BE2C (cell line): ENCODE measurements at regions not wholly inside any gene's neighbourhood (a gene's known extent, or its start where the extent isn't known, plus 50 kb on each side); places are given as distances from the start of the nearest gene placed in this dataset.

Source experiments
- DNase-seq: peaks from one replicate; pipeline ENCODE4 v3.0.0-alpha.2; 2020
- H3K27me3 ChIP-seq: fragments of 250-450 bp; sonication (Bioruptor Pico); 2 replicates; pipeline ENCODE4 v1.5.1; 2020; ENCODE audit warnings: mild to moderate bottlenecking
- H3K36me3 ChIP-seq: fragments of 250-450 bp; sonication (Bioruptor Pico); 2 replicates; pipeline ENCODE4 v1.5.1; 2020; ENCODE audit warnings: mild to moderate bottlenecking
- H3K4me1 ChIP-seq: fragments of 250-450 bp; sonication (Bioruptor Pico); 2 replicates; pipeline ENCODE4 v1.5.1; 2020
- H3K4me3 ChIP-seq: 2 replicates; pipeline ENCODE4 v1.5.1; 2011; ENCODE audit warnings: low read depth, low read length
- H3K9me3 ChIP-seq: fragments of 250-450 bp; sonication (Bioruptor Pico); 2 replicates; pipeline ENCODE4 v1.5.1; 2020
- TF ChIP-seq, protein P1 (sequence below): IDR thresholded peaks from 2 replicates; pipeline ENCODE4 v1.5.1; 2012; ENCODE audit warnings: mild to moderate bottlenecking, low read depth, low read length

DNA sequence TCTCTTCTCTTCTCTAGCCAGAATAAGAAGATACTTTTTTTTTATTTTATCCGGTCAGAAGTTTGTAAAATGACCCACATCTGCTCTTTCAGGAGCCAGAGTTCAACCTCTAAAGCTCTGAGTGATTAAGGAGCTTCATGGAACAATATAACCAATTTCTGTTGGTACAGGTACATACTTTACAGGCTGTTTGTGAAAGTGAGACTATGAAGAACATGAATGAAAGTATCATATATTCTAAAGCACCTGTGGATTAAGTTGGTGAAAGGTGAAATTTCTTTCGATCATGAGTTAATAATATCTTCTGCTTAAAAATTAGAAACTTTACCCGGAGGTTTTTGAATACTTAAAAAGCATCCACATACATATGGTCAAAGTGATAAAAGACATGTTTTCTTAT, 65.2 kb downstream of the DMRT2 start:
- Histone ChIP-seq H3K27me3 (no peaks in the 10 kb centered on the region), H3K9me3 (no peaks in the 10 kb centered on the region), H3K4me1 (no peaks in the 10 kb centered on the region), H3K36me3 (no peaks in the 10 kb centered on the region), H3K4me3 (no peak overlapping the region)
- DNase-seq: no peak
- TF ChIP-seq, protein P1, sequence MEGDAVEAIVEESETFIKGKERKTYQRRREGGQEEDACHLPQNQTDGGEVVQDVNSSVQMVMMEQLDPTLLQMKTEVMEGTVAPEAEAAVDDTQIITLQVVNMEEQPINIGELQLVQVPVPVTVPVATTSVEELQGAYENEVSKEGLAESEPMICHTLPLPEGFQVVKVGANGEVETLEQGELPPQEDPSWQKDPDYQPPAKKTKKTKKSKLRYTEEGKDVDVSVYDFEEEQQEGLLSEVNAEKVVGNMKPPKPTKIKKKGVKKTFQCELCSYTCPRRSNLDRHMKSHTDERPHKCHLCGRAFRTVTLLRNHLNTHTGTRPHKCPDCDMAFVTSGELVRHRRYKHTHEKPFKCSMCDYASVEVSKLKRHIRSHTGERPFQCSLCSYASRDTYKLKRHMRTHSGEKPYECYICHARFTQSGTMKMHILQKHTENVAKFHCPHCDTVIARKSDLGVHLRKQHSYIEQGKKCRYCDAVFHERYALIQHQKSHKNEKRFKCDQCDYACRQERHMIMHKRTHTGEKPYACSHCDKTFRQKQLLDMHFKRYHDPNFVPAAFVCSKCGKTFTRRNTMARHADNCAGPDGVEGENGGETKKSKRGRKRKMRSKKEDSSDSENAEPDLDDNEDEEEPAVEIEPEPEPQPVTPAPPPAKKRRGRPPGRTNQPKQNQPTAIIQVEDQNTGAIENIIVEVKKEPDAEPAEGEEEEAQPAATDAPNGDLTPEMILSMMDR: no peak

DNA sequence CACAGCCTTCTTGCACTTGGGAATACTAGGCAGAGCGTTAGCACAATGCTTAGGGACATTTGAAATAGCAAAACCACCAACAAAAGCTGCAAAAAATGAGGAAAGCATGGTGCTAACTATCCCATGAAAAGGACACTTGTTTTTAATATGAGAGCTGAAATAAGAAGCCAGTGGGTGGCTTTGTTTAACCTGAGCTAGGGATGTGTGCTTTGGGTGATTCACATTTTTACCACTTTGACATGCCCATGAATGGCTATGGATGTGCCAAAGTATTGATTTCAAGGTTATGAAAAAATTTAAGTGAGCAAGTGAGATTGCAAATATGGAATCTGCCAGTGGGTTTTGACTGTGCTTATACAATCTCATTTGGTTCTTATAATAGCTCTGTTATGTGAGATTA, 67.3 kb downstream of the DMRT2 start:
- H3K27me3 ChIP-seq: no peaks in the 10 kb centered on the region
- no peak overlapping the region for H3K4me3 ChIP-seq
- no peaks in the 10 kb centered on the region for H3K4me1 ChIP-seq
- H3K9me3 ChIP-seq: no peaks in the 10 kb centered on the region; the same call in 1 of the 2 replicates
- H3K36me3 ChIP-seq: no peaks in the 10 kb centered on the region
- TF ChIP-seq, protein P1: no peak
- DNase-seq: no peak

DNA sequence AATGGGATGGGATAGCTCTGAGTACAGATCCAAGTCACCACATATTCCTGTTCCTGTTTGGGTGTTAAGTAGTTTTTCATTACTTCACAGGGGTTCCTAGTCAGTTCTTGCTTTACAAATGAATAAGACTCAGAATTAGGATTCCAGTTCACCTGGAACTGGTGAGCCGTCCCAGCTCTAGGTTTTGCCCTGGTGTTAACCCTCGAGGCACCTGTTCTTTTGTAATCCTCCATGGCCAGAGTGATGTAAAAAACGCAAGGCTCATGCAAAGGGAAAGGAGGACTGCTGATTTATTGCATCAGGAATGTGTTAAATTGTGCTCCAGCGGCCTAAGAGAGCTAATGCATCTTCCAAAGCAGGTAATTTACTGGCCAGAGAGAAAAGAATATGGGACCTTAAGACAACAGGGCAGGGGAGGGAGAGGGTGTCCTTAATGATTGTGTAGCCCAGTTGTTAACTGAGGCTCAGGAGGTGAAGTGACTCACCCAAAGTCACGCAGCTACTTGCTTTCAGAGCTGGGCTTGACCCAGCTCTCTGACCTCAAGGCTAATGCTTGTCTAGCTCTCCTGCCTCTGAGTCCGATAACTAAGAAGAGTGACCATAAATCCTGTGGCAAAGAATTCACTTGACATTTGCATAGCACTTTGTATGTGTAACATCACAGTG, 70.5 kb downstream of the DMRT2 start:
- DNase-seq: no peak
- Histone ChIP-seq H3K27me3 (no peaks in the 10 kb centered on the region), H3K9me3 (no peaks in the 10 kb centered on the region; the same call in 1 of the 2 replicates), H3K4me1 (no peaks in the 10 kb centered on the region), H3K4me3 (no peak overlapping the region), H3K36me3 (no peaks in the 10 kb centered on the region)
- TF ChIP-seq, protein P1: no peak

DNA sequence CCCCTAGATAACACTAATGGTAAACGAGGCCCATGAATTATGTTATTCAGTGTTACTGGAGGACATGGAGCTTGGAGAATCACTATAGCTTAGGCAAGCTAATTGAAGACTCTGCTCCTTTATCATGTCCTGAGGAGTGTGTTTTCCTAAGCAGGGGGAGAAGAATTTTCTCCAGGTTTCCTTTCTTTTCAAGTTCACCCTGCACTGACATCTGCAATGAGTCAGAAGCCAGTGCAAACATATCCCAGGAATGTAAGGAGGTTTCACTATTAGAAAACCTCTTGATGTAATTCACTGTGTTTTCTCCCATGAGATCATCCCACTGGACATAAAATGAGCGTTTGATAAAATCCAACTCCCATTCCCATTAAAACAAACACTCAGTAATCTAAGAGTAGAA, 75.6 kb downstream of the DMRT2 start:
- Histone ChIP-seq H3K36me3 (no peaks in the 10 kb centered on the region), H3K27me3 (no peaks in the 10 kb centered on the region), H3K4me3 (no peak overlapping the region), H3K9me3 (no peaks in the 10 kb centered on the region; the same call in 1 of the 2 replicates), H3K4me1 (no peaks in the 10 kb centered on the region)
- TF ChIP-seq, protein P1: no peak
- no peak for DNase-seq

DNA sequence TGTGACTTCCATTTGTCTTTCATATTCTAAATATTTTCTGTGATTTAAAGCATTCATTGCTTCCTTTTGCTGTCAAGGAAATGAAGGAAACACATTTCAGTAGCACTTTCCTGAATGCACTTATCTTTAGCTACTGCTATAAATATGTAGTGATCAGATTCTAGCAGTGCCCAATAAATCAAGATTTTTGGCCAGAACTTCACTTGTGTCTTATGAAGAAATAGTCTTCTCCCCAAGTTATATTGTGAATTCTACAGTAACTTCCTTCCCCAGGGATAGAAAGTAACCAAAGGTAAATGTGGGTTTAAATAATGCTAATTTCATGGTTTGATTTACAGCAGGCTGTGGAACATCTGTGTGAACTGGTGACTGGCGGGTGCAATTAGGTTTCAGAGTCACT, 77.9 kb downstream of the DMRT2 start:
- H3K9me3 ChIP-seq: no peaks in the 10 kb centered on the region; the same call in 1 of the 2 replicates
- no peak for DNase-seq
- H3K4me3 ChIP-seq: no peak overlapping the region
- TF ChIP-seq, protein P1: no peak
- H3K36me3 ChIP-seq: no peaks in the 10 kb centered on the region
- H3K27me3 ChIP-seq: no peaks in the 10 kb centered on the region
- H3K4me1 ChIP-seq: no peaks in the 10 kb centered on the region

DNA sequence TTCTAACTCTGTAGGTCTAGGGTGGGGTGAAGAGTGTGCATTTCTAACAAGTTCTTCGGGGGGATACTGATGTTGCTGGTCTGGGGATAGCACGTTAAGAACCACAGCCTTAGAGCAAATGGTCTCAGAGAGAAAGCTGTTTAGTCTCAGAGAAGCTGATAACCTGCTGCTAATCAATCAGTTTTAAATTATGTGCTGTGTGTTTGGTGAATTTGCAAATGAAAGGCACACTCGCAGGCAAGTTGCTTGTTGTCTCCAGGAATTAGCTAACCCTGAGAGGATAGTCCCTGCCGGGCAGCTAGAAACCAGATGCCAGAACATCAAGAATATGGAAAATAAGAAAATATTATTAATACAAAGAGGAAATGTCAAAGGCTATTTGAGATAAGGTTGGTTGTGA, 79.2 kb downstream of the DMRT2 start:
- TF ChIP-seq, protein P1: no peak
- no peaks in the 10 kb centered on the region for H3K27me3 ChIP-seq

More for the DNA sequence above, 79.2 kb downstream of the DMRT2 start:
- no peak for DNase-seq
- Histone ChIP-seq H3K36me3 (no peaks in the 10 kb centered on the region), H3K4me1 (no peaks in the 10 kb centered on the region), H3K9me3 (no peaks in the 10 kb centered on the region), H3K4me3 (no peak overlapping the region)
